ENCODE measurements at regions not wholly inside any gene's neighbourhood (a gene's known extent, or its start where the extent isn't known, plus 50 kb on each side); places are given as distances from the start of the nearest gene placed in this dataset.

- no peak for TF ChIP-seq CTCF (IDR thresholded peaks at IDR 0.05)
- TF ChIP-seq POLR2A (IDR thresholded peaks at IDR 0.05): no peak
Observed at GRCh38 chr4:116302990-116303735, 782.2 kb downstream of the TRAM1L1 start.
